ENCODE measurements at regions not wholly inside any gene's neighbourhood (a gene's known extent, or its start where the extent isn't known, plus 50 kb on each side); places are given as distances from the start of the nearest gene placed in this dataset.

DNA sequence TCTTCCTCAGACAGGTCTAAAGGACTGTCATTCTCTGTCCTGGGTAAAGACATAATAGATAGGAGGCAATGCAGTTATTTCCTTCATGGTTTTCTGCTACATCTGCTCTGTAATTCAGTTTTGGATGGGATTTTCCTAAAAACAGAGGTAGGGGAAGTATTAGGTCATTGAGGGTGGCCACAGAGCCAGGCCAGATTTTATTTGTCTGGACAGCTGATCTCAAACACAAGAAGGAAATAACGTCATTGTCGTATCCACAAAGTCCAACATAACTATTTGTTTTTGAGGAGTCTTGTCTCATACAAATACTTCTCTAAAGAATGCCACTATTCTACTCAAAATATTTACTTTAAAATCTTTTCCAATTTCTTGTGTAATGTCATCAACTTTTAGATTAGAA, 154.8 kb upstream of the MAP2 start:
- TF ChIP-seq POLR2A (IDR thresholded peaks at IDR 0.05), result no peak
- TF ChIP-seq, protein P1, sequence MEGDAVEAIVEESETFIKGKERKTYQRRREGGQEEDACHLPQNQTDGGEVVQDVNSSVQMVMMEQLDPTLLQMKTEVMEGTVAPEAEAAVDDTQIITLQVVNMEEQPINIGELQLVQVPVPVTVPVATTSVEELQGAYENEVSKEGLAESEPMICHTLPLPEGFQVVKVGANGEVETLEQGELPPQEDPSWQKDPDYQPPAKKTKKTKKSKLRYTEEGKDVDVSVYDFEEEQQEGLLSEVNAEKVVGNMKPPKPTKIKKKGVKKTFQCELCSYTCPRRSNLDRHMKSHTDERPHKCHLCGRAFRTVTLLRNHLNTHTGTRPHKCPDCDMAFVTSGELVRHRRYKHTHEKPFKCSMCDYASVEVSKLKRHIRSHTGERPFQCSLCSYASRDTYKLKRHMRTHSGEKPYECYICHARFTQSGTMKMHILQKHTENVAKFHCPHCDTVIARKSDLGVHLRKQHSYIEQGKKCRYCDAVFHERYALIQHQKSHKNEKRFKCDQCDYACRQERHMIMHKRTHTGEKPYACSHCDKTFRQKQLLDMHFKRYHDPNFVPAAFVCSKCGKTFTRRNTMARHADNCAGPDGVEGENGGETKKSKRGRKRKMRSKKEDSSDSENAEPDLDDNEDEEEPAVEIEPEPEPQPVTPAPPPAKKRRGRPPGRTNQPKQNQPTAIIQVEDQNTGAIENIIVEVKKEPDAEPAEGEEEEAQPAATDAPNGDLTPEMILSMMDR (IDR thresholded peaks at IDR 0.05), result no peak

All from uterus (tissue), 2 donors.